Endothelial cell of umbilical vein (primary cell): ENCODE measurements at regions not wholly inside any gene's neighbourhood (a gene's known extent, or its start where the extent isn't known, plus 50 kb on each side); places are given as distances from the start of the nearest gene placed in this dataset.

Experiments
- BruUV-seq: library from RNA; stranded (reverse); fragments of 400-500 nt; replicated peaks from 2 replicates; lab custom pipeline; 2021; lab: Mats Ljungman, UMichigan
- CTCF ChIA-PET: fragments of 300-600, 350-600 bp; sonication (Branson Sonifier 250); formaldehyde crosslinking; loops from one replicate; lab custom pipeline; 2021; ENCODE audit warnings: antibody characterized with exemption, inconsistent platforms; lab: Charles Lee
- POLR2A ChIA-PET: fragments of 300-600, 350-600 bp; sonication (Branson Sonifier 250); formaldehyde crosslinking; loops from one replicate; lab custom pipeline; 2021; ENCODE audit warnings: antibody characterized with exemption, inconsistent platforms; lab: Charles Lee
- DNase-seq: peaks from one replicate; pipeline ENCODE4 v3.0.0-alpha.2; 2011; ENCODE audit warnings: low read depth, low spot score
- FAIRE-seq: peaks from 2 replicates; lab custom pipeline; 2011; peaks lifted over from hg19 to GRCh38; lab: Jason Lieb, UNC
- H2AFZ ChIP-seq: 2 replicates; pipeline ENCODE4 v1.6.0; 2012; ENCODE audit warnings: low read depth, low read length, control low read depth, inconsistent platforms
- H3K27ac ChIP-seq: 2 replicates; pipeline ENCODE4 v1.5.1; 2011; ENCODE audit warnings: low read depth, mild to moderate bottlenecking, control low read depth, low read length, moderate library complexity; ENCODE audit not compliant: insufficient read depth
- H3K27me3 ChIP-seq, 2 experiments: 2 replicates each; pipeline versions ENCODE4 v1.6.0 to v1.6.1; 2011; ENCODE audit warnings: low read length in 2 of 2, mixed read lengths in 1 of 2; ENCODE audit not compliant: control insufficient read depth in 2 of 2, insufficient read depth in 2 of 2
- H3K36me3 ChIP-seq, 2 experiments: 2 replicates in 1 of 2; 3 replicates in 1 of 2; pipeline ENCODE4 v1.5.1; 2011; ENCODE audit warnings: low read length in 2 of 2, mild to moderate bottlenecking in 1 of 2, moderate library complexity in 1 of 2; ENCODE audit not compliant: control insufficient read depth in 2 of 2, insufficient read depth in 2 of 2; ENCODE audit errors: extremely low read depth in 1 of 2
- H3K4me1 ChIP-seq: 3 replicates; pipeline ENCODE4 v1.5.1; 2011; ENCODE audit warnings: mild to moderate bottlenecking, low read length; ENCODE audit not compliant: control insufficient read depth, insufficient read depth; ENCODE audit errors: extremely low read depth
- H3K4me2 ChIP-seq: 2 replicates; pipeline ENCODE4 v1.6.1; 2011; ENCODE audit warnings: low read length, control low read depth, mixed read lengths; ENCODE audit not compliant: insufficient read depth
- H3K4me3 ChIP-seq, 3 experiments: fragments of 200-600 bp in 1 of 3; sonication (generic), shearing (Covaris generic) in 1 of 3; replicated peaks in 1 of 3; 2 replicates each; pipeline ENCODE4 v1.5.1; 2011 to 2016; ENCODE audit warnings: control low read depth in 3 of 3, low read length in 3 of 3, mild to moderate bottlenecking in 2 of 3, inconsistent platforms in 1 of 3, low read depth in 1 of 3, moderate library complexity in 1 of 3; ENCODE audit not compliant: insufficient read depth in 1 of 3
- H3K79me2 ChIP-seq: 2 replicates; pipeline ENCODE4 v1.6.0; 2012; ENCODE audit warnings: low read length, inconsistent platforms; ENCODE audit not compliant: control insufficient read depth, insufficient read depth
- H3K9ac ChIP-seq: replicated peaks from 2 replicates; pipeline ENCODE3; 2011; ENCODE audit warnings: low read length, control low read depth; ENCODE audit not compliant: insufficient read depth; ENCODE audit errors: extremely low read depth
- H3K9me1 ChIP-seq: replicated peaks from 3 replicates; pipeline ENCODE4 v1.6.0; 2011; ENCODE audit warnings: mild to moderate bottlenecking, low read length; ENCODE audit not compliant: control insufficient read depth, insufficient read depth; ENCODE audit errors: extremely low read depth
- H3K9me3 ChIP-seq: replicated peaks from 2 replicates; pipeline ENCODE4 v1.5.1; 2012; ENCODE audit warnings: low read length, inconsistent platforms; ENCODE audit not compliant: control insufficient read depth, insufficient read depth
- H4K20me1 ChIP-seq: replicated peaks from 2 replicates; pipeline ENCODE3; 2011; ENCODE audit warnings: mild to moderate bottlenecking, low read length; ENCODE audit not compliant: control insufficient read depth, insufficient read depth; ENCODE audit errors: extremely low read depth
- CTCF ChIP-seq, 2 donors: IDR thresholded peaks; 1 replicate in 1 of 2; 2 replicates in 1 of 2; pipeline ENCODE4 v1.5.1; 2011; ENCODE audit warnings: low read length in 2 of 2, mild to moderate bottlenecking in 2 of 2, moderate library complexity in 2 of 2, control low read depth in 1 of 2, inconsistent platforms in 1 of 2, low read depth in 1 of 2; ENCODE audit not compliant: insufficient read depth in 1 of 2; ENCODE audit errors: extremely low read depth in 1 of 2
- EZH2 ChIP-seq: IDR thresholded peaks from 2 replicates; pipeline ENCODE4 v1.6.1; 2012; ENCODE audit warnings: borderline replicate concordance, low read depth, mild to moderate bottlenecking, moderate library complexity, low read length, inconsistent platforms; ENCODE audit not compliant: severe bottlenecking
- FOS ChIP-seq: IDR thresholded peaks from 2 replicates; pipeline ENCODE4 v1.6.1; 2011; ENCODE audit warnings: mild to moderate bottlenecking, low read length, moderate library complexity, borderline replicate concordance; ENCODE audit not compliant: insufficient read depth
- GATA2 ChIP-seq: IDR thresholded peaks from 2 replicates; pipeline ENCODE4 v1.7.0; 2011; ENCODE audit warnings: low read depth, mild to moderate bottlenecking, moderate library complexity, mixed read lengths, low read length; ENCODE audit not compliant: insufficient read length, insufficient read depth
- JUN ChIP-seq: IDR thresholded peaks from 2 replicates; pipeline ENCODE4 v1.6.1; 2011; ENCODE audit warnings: borderline replicate concordance, low read depth; ENCODE audit not compliant: insufficient read length, insufficient read depth
- MAX ChIP-seq: IDR thresholded peaks from 2 replicates; pipeline ENCODE4 v1.6.1; 2011; ENCODE audit not compliant: insufficient read depth, insufficient read length
- MYC ChIP-seq: IDR thresholded peaks from one replicate; pipeline ENCODE4 v1.6.1; 2011; ENCODE audit warnings: mild to moderate bottlenecking, low read depth, low read length
- POLR2A ChIP-seq: IDR thresholded peaks from 2 replicates; pipeline ENCODE4 v1.6.1; 2012; ENCODE audit warnings: low read depth, mild to moderate bottlenecking, control low read depth, low read length
- POLR2AphosphoS5 ChIP-seq: IDR thresholded peaks from 2 replicates; pipeline ENCODE4 v1.6.1; 2012; ENCODE audit warnings: low read depth, mild to moderate bottlenecking, control low read depth, low read length, moderate library complexity; ENCODE audit not compliant: insufficient read depth
- dilution Hi-C: fragments of 300-500 bp; cut with MboI; formaldehyde crosslinking; loops from one replicate; pipeline ENCODE4 v1.15.0; 2019; ENCODE audit warnings: low sequenced_read_pairs; ENCODE audit not compliant: extremely low pct_ligation_motif_present
- intact Hi-C: fragments of 100-400 bp; cut with micrococcal nuclease; formaldehyde crosslinking; loops from one replicate; pipeline ENCODE4 v1.10.0; 2022

GRCh38 chr2:236982693-236983455 is 102.8 kb upstream of the COPS8 start:
- BruUV-seq, result no TSS peak
- no peaks in the 10 kb centered on the region for H3K4me1 ChIP-seq
- no peak overlapping the region for H3K9ac ChIP-seq
- H3K9me3 ChIP-seq, result no peaks in the 10 kb centered on the region
- ChIA-PET CTCF (interaction anchor here (0.7 kb wide), 1 partner anchor 15 kb away, joined by 3 read pairs; no protein-coding TSS in a partner anchor), POLR2A (no interaction called here)
- no peak for TF ChIP-seq MAX
- no peak for TF ChIP-seq FOS
- TF ChIP-seq JUN, result no peak
- TF ChIP-seq CTCF (IDR thresholded peaks at IDR 0.05; ENCODE audit: extremely low read depth in 1 of 2, insufficient read depth in 1 of 2, low read depth in 1 of 2, low read length in 2 of 2), result no peak
- TF ChIP-seq POLR2A, result no peak
- TF ChIP-seq MYC, result no peak
- TF ChIP-seq POLR2AphosphoS5, result no peak
- no peak for TF ChIP-seq GATA2
- TF ChIP-seq EZH2, result no peak
- H3K9me1 ChIP-seq, result no peaks in the 10 kb centered on the region
- no peaks in the 10 kb centered on the region for H3K79me2 ChIP-seq
- no peak overlapping the region for H3K4me2 ChIP-seq
- dilution Hi-C loops, result no loop called here
- intact Hi-C loops, result no loop called here
- no peak for FAIRE-seq
- H4K20me1 ChIP-seq, result no peaks in the 10 kb centered on the region
- no peaks in the 10 kb centered on the region for H3K36me3 ChIP-seq
- peaks cover 0 to 2% of the 10 kb centered on the region in 2 experiments for H3K27me3 ChIP-seq
- no peak overlapping the region for H3K4me3 ChIP-seq
- H3K27ac ChIP-seq, result no peak overlapping the region
- H2AFZ ChIP-seq, result no peak overlapping the region
- DNase-seq, result no peak
